ENCODE measurements at regions not wholly inside any gene's neighbourhood (a gene's known extent, or its start where the extent isn't known, plus 50 kb on each side); places are given as distances from the start of the nearest gene placed in this dataset.

- TF ChIP-seq GABPA (IDR thresholded peaks at IDR 0.05; ENCODE audit: low read depth) (no peak), SPI1 (IDR thresholded peaks at IDR 0.05; ENCODE audit: borderline replicate concordance, low read depth) (no peak), POLR2AphosphoS5 (IDR thresholded peaks at IDR 0.05; ENCODE audit: low read depth) (no peak), REST (IDR thresholded peaks at IDR 0.05; ENCODE audit: insufficient replicate concordance, low read depth) (no peak), CTCF (IDR thresholded peaks at IDR 0.05; ENCODE audit: insufficient read depth, low read length) (no peak)
- Histone ChIP-seq H3K4me3 (replicated peaks; ENCODE audit: insufficient read depth, low read length) (no peak overlapping the region), H3K27ac (replicated peaks) (no peak overlapping the region), H3K27me3 (ENCODE audit: insufficient read depth, poor library complexity, severe bottlenecking) (no peaks in the 10 kb centered on the region)
- DNase-seq (ENCODE audit: low read depth in 1 of 2, low spot score in 1 of 2) = no peak
Observed at GRCh38 chr10:10798864-10799192, 218.8 kb upstream of the CELF2 start.

GRCh38 chr10:10800961-10801360 is 216.7 kb upstream of the CELF2 start:
- Histone ChIP-seq H3K27ac (replicated peaks) (no peak overlapping the region), H3K4me3 (replicated peaks; ENCODE audit: insufficient read depth, low read length) (no peak overlapping the region), H3K27me3 (ENCODE audit: insufficient read depth, poor library complexity, severe bottlenecking) (no peaks in the 10 kb centered on the region)
- no peak for TF ChIP-seq CTCF (IDR thresholded peaks at IDR 0.05; ENCODE audit: insufficient read depth, low read length)
- no peak for TF ChIP-seq POLR2AphosphoS5 (IDR thresholded peaks at IDR 0.05; ENCODE audit: low read depth)
- TF ChIP-seq GABPA (IDR thresholded peaks at IDR 0.05; ENCODE audit: low read depth) = no peak
- TF ChIP-seq REST (IDR thresholded peaks at IDR 0.05; ENCODE audit: insufficient replicate concordance, low read depth) = no peak
- no peak for TF ChIP-seq SPI1 (IDR thresholded peaks at IDR 0.05; ENCODE audit: borderline replicate concordance, low read depth)
- DNase-seq (ENCODE audit: low read depth in 1 of 2, low spot score in 1 of 2) = no peak

- H3K27me3 ChIP-seq (ENCODE audit: insufficient read depth, poor library complexity, severe bottlenecking) = no peaks in the 10 kb centered on the region
- H3K4me3 ChIP-seq (replicated peaks; ENCODE audit: insufficient read depth, low read length) = no peak overlapping the region
- TF ChIP-seq SPI1 (IDR thresholded peaks at IDR 0.05; ENCODE audit: borderline replicate concordance, low read depth) (no peak), CTCF (IDR thresholded peaks at IDR 0.05; ENCODE audit: insufficient read depth, low read length) (no peak), POLR2AphosphoS5 (IDR thresholded peaks at IDR 0.05; ENCODE audit: low read depth) (no peak), GABPA (IDR thresholded peaks at IDR 0.05; ENCODE audit: low read depth) (no peak), REST (IDR thresholded peaks at IDR 0.05; ENCODE audit: insufficient replicate concordance, low read depth) (no peak)
- DNase-seq (ENCODE audit: low read depth in 1 of 2, low spot score in 1 of 2) = no peak
- H3K27ac ChIP-seq (replicated peaks) = no peak overlapping the region
Observed at GRCh38 chr10:10803278-10803677, 214.4 kb upstream of the CELF2 start.

Measured in HL-60 (cell line).